ENCODE measurements at regions not wholly inside any gene's neighbourhood (a gene's known extent, or its start where the extent isn't known, plus 50 kb on each side); places are given as distances from the start of the nearest gene placed in this dataset.
A peak's percentile ranks its signal among the peaks of the same experiment; 100 is the strongest.
"Not testable (repeated sequence)": the region's sequence is repeated elsewhere in the genome, so short reads cannot be mapped to it uniquely, and the experiment has no call there.

DNA sequence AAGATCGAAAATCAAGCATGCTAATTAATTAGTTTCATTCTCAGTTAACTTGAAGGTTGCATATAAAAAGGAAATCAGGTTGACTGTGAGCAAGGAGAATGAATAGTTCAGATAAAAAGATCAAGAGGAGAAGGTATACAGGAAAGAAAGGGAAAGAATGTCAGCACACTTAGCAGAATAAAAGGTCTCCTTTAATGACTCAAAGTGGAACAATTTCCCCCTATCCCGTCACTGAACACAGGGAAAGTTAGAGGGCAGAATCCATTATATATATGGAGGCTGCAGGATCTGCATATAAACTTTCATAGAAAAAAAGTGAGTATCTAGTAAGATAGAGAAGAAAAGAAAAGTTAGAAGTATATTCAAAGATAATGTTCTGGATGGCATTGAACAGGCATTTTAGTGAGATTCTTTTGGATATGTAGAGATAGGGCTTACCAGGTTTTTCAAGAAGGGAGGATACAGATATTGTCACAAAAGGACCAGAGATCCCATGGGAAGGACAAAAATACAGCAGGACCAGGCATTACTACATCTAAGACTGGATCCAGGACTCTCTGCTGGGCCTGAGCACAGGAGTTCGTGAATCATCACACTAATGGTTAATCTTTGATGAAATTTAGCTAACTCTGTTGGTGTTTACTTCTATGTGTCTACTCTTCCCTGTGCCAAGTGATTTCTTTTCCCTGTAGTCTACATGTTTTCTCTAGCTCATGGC, 988.2 kb upstream of the ARRDC3 start:
- no peak for DNase-seq

DNA sequence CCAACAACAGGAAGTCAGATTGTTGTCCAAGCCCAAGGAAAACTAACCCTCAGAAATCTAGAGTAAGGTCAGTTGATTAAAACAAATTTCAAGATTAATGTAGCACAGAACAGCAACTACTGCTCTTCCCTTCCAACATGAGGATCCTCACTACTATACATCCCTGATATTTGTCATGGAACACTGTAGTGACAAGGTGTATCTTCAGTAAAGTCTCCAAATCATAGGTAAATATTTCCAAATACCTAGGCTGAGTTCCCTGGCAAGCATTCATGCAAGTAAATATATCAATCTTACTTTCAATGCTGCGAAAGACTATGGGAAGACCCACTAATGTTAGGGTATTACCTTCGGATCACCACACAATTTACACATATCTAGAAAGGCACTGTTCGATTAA, 986.9 kb upstream of the ARRDC3 start:
- DNase-seq = no peak

DNA sequence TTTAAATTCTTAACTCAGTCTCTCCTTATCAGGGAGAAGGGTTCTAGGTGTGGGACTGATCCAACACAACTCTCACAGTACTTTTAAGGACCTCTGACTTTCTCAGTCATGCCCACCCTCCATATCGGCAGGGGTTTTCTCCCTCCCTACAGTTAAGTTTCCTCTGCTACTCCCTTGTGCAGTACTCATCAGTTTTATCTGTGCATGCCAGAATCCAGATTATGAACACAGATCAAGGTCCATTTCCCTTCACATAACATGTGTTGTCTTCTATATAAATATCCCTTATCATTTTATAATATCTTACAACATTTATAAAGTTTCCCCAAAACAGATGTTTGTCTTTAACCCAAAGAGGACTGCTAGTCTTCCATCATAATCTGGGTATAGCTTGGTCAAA, 986.5 kb upstream of the ARRDC3 start:
- no peak for DNase-seq

DNA sequence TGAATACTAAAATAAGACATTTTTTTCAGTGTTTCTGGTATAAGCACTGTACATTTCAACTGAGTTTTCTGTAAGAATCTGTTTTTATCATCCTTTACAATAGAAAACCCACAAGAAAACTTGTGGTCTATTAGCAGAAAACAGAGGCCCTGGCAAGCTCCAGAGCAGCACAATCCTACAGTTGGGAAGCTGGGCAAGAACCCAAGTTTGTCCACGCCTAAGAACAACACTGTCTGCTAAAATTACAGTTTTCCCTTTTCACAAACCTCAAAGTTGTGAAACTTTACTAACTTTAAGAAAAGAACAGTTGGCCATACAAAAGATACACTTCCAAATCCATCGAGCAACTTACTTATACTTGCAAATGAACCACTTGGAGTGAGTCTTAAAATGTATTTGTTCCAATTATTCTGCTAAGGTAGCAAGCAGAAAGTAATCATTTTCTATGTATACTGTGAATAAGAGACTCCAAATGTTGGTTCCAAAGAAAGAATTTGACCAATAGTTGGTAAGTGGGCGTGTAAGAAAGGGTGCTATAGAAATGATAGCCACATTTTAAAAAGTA, 982.0 kb upstream of the ARRDC3 start:
- peak in 26 of 58 donors; percentile 1 to 55 (median 9) for DNase-seq

DNA sequence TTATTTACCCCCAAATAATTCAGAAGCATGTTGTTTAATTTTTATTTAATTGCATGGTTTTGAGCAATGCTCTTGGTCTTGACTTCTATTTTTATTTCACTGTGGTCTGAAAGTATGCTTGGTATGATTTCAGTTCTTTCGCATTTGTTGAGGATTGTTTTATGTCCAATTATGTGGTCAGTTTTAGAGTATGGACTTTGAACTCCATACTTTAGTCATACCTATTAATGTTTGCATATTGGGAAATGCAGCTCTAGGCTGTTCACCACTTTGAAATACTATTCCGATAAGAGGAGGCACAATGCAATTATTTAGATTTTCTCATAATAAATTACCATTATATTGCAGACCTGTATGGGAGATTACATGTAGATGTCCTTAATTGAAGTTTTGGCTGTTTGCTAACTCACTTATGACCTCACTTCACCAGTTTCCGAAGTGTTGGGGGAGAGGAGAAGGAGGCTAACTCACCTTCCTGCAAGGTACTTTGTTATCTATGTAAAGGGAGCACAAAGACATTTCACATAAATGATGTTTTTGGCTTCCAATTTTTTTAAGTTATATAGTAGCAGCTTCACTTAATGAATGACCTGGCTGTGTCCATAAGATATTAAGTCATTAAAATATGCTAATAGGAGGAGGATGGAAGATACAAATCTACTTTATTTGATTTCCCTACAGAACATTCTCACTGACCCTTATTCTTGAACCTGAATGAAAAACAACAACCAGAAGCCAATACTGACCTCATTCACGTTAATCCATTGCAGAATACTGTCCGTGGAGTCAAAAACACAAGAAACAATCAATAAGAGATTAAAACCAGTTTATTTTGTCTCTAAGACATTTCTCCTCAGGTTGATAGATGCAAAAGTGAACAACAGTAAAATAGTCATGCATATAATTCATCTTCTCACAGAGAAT, 970.3 kb upstream of the ARRDC3 start:
- DNase-seq = no peak

DNA sequence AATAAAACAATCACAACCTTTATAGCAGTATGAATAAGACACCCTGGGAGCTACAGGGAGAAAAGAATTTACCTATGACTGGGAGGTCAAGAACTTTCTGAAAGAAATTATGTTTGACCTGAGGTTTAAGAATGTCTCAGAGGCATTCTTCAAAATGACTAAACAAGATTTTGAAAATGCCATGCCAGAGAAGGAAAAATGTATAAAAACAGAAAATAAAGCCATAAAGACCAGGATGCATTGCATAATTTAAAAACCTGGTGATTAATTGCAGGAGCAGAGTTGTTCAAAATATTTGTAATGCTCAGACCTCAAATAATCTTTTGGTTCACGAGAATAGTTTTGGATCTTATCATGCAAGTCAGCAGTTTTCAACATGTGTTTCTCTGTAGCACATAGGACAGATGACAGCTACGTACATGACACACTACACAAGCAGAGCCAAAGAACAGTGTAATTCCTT, 954.7 kb upstream of the ARRDC3 start:
- no peak for DNase-seq

DNA sequence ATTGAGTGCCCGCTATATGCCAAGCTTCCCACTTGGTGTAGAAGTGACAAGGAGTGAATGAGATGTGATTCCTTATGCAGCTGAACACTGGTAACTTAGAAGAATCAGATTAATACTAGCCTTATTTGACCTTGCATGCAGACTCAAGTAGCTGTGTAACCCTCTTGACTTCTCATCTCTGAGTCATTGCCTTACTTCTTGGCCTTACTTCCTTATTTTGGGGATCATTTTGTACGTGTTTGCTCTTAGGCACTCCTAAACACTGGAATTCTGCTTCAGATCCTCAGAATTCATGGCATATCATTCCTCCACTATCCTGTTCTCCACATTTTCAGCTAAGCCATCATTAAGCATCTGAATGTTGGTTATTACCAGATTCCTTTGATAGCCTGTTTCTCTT, 948.9 kb upstream of the ARRDC3 start:
- no peak for DNase-seq

DNA sequence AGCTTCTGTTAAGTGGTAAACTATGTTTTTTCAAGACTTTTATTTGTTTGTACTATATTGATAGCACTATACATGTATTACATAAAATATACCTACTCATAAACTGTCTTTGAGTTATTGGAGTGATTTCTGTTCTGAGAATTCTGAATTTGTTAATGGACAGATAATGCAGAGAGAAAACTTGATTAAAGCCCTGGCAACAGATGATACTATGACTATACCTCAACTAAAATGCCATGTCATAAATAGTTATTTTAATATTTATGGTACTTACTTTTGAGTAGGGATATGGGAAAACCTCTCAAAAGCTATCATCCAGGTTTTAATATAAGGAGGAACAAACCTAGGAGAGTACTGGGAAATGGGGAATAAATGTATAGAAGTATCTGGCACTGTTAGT, 947.2 kb upstream of the ARRDC3 start:
- DNase-seq = no peak

DNA sequence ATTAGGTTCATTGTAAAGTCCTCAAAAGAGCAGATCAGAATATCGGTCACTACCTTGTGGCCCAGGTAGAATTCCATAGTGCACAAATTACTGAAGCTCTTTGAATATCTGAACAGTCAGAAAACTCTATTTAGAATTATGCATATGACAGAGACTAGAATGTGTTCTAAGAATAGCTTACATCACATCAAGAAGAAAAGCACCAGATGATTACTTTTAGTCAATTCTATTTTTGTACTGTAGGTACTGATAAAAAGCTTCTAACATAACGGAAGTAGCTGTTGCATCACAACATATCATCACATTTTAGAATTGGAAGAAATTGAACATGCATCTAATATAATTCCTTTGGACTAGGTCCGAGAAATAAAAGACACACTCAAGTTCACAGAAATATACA, 946.6 kb upstream of the ARRDC3 start:
- DNase-seq = no peak

DNA sequence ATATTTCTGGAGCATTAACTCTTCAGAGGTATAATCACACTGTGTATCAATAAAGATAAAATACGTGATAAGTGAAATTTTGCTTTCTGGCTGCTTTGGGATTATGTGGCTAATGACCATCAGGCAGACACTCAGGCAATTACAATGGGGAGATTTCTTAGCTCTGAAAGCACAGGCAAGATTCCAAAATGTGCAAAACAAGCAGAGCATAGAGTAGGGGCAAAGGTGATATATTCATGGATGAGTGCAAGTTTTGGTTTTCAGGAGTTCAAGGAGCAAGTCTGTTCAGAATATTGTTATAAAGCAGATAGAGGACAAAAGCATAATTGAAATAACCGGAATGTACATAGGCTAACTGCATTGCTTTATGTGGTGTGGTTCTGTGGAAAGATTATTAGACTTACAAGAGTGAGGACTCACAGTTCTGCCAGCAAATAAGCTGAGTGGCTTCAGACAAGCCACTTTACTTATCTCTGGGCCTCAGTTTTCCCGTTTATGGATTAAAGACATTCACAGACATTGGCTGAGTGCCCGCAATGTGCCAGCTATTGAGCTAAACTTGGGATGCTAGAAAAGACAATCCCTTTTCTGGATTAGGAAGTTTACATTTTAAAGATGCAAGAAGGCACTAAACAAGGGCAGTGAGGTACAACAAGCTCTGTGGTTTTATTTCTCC, 945.6 kb upstream of the ARRDC3 start:
- DNase-seq = no peak

DNA sequence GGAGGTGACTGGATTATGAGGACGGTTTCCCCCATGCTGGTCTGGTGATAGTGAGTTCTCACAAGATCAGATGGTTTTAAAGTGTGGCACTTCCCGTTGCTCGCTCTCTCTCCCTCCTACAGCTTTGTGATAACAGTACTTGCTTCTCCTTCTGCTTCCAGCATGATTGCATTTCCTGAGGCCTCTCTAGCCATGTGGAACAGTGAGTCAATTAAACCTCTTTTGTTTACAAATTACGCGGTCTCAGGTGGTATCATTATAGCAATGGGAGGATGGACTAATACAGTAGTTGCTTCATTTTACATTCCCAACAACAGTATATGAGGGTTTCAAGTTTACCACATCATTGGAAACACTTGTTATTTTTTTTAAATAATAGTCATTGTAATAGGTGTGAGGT, 937.3 kb upstream of the ARRDC3 start:
- DNase-seq = no peak

DNA sequence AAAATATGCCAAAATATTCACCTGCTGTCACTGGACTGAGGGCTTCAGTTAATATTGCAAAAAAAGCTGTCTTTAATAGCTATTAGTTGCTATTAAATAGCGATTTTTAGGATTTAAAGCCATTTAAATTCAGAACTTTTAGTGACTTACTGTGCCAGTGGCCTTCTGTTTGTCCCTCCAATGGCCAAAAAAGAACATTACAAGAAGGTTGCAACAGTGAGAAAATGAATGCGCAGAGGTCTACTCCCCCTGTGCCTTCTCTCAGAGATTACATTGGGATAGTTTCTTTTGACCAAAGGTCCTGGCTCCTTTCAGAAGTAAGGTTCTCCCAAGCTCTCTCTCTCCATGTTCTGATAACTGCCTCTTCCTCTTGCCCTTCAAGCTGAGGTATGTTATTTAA, 930.3 kb upstream of the ARRDC3 start:
- DNase-seq = no peak

DNA sequence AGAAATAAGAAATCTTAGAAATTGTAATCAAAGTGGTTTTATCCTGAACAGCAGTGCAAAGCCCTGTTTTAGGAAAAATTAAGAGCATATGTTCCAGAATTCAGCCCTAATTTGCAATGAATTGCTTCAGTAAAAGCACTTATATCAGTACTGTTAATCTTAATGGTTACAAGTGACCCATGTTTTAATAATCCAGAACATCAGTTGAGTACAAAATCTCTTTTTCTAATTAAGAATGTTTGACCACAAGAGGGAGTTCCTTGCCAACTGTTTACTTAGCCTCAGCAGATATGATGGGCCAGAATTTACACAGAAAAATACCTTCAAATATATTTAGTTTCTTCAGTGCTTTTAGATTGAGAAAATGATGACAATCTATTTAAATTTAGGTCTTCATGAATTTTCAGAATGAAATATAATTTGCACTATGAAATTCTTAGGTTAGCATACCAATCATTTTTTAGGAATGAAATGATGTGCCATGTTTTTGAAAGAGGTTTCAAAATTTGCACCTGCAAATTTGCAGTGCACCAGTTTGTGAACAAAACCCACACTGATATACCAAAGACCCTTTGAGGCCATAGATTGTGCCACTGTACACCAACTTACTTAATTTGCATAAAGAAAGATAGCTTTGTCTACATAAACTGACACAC, 926.3 kb upstream of the ARRDC3 start:
- DNase-seq = peak in 2 of 58 donors; percentile 1 to 33

DNA sequence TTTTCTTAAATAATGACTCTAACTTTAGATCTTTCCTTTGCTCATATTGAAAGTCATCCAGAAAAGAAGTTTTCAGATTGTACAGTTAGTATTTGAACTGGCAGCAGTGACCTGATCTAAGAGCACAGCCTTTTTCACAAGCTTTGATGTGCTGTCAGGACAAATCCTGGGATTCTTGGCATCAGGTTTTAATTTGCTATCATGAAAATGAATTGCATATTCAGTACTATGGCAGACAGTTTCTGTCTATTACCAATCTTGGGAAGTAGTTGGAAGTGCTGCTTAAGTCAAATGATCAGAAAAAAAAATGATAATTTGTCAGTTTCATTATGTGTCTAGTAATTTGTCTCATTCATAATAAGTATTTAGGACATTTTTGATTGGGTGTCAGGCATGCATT, 925.6 kb upstream of the ARRDC3 start:
- no peak for DNase-seq

DNA sequence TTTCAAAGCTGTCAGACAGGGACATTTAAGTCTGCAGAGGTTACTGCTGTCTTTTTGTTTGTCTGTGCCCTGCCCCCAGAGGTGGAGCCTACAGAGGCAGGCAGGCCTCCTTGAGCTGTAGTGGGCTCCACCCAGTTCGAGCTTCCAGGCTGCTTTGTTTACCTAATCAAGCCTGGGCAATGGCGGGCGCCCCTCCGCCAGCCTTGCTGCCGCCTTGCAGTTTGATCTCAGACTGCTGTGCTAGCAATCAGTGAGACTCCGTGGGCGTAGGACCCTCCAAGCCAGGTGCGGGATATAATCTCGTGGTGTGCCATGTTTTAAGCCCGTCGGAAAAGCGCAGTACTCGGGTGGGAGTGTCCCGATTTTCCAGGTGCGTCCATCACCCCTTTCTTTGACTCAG, 919.2 kb upstream of the ARRDC3 start:
- DNase-seq = not testable (repeated sequence)

DNA sequence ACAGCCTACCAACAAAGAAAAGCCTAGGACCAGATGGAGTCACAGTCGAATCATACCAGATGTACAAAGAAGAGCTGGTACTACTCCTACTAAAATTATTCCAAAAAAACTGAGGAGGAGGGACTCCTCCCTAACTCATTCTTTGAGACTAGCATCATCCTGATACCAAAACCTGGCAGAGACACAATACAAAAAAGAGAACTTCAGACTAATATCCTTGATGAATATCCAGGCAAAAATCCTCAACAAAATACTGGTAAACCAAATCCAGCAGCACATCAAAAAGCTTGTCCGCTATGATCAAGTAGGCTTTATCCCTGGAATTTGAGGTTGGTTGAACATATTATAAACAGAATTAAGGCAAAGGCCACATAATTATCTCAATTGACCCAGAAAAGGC, 900.4 kb upstream of the ARRDC3 start:
- DNase-seq = no peak

DNA sequence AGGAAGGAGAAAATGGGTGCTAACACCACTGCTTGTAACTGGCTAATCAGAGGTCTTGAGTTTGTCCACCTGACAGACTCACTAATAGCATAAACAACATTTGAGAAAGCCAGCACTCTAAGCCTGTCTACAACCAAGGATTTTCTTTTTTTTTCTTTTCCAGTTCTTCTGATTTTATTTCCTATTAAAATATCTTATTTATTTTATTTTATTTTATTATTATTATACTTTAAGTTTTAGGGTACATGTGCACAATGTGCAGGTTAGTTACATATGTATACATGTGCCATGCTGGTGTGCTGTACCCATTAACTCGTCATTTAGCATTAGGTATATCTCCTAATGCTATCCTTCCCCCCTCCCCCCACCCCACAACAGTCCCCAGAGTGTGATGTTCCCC, 888.6 kb upstream of the ARRDC3 start:
- not testable (repeated sequence) for DNase-seq

DNA sequence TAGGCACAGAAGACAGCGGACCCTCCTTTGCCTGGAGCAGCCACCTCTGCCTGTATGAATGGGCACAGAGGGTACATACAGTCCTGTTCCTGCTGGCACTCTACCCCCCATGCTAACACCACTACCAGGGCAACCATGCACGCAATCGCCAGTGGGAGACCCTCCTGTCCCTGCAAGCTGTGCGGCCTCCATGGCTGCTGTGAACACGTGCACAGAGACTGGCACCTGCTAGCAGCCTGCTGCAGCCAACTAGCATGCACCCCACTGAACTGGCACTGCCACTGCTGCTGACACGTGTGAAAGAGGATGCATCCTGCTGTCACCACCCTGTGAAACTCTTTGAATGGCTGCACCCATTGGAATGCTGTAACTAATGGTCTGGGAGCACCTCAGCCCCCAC, 885.2 kb upstream of the ARRDC3 start:
- no peak for DNase-seq

DNA sequence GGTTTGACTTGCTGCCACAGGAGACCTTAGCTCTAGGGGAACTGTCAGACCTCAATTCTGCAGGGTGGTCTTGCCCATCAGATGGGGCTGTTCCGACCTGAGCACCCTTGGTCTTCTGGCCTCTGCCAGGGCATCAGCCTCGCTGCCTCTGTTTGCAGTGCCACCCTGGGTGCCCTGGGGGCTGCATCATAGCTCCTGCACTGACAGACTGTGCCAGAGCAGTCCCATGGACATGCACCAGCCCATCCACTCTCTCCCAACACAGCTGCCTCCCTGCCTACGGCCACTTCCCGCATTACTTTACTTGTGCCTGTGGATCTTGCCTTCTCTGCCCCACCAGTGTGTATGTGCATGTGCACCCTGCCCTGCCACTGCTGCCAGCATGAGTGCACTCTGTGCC, 884.7 kb upstream of the ARRDC3 start:
- DNase-seq = no peak

DNA sequence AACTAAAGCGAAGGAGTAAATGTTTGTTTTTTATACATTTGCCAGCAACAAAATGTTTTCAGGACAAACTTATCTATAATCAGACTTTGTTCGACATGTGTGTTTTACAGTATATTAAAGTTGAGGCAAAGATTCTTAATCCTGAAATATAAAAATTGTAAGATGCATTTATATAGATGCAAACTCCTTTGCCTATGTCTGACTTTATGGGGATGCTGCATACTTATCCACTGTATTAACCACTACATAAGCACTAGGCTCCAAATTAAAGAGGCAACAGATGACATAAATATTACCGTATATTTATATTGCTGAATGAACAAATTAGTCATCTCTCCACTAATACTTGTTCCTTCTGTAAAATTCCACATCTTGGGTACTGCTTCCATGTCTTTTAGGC, 882.7 kb upstream of the ARRDC3 start:
- DNase-seq = no peak

DNA sequence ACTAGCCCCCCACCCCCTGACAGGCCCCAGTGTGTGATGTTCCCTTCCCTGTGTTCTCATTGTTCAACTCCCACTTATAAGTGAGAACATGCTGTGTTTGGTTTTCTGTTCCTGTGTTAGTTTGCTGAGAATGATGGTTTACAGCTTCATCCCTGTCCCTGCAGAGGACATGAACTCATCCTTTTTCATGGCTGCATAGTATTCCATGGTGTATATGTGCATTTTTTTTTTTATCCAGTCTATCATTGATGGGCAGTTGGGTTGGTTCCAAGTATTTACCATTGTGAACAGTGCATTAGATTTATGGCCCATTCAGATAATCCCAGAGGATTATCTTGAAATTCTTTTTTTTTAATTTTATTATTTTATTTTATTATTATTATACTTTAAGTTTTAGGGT, 872.5 kb upstream of the ARRDC3 start:
- not testable (repeated sequence) for DNase-seq
